A549 (cell line): ENCODE measurements at regions not wholly inside any gene's neighbourhood (a gene's known extent, or its start where the extent isn't known, plus 50 kb on each side); places are given as distances from the start of the nearest gene placed in this dataset.

Experiments
- CEBPB ChIP-seq, 2 experiments: fragments of >200 bp in 1 of 2; sonication (Bioruptor Twin) in 1 of 2; formaldehyde crosslinking in 1 of 2; IDR thresholded peaks; 2 replicates each; pipeline ENCODE4 v1.6.1; 2012 to 2016
- CHD2 ChIP-seq: fragments of 150-350 bp; IDR thresholded peaks from 2 replicates; pipeline ENCODE4 v1.6.1; 2014; ENCODE audit warnings: low read length; ENCODE audit not compliant: partially characterized antibody
- CTCF ChIP-seq: fragments of >200 bp; sonication (Bioruptor Twin); formaldehyde crosslinking; IDR thresholded peaks from 3 replicates; pipeline ENCODE4 v1.5.1; 2016
- EP300 ChIP-seq, 2 experiments: fragments of >200 bp; sonication (Bioruptor Twin); formaldehyde crosslinking; IDR thresholded peaks; 2 replicates in 1 of 2; 3 replicates in 1 of 2; pipeline ENCODE4 v1.6.1; 2016 to 2017
- KDM5A ChIP-seq: fragments of 200-600 bp; sonication (generic); IDR thresholded peaks from 2 replicates; pipeline ENCODE4 v1.6.1; 2016; ENCODE audit warnings: antibody characterized with exemption, mild to moderate bottlenecking
- MAZ ChIP-seq: fragments of 150-350 bp; IDR thresholded peaks from 2 replicates; pipeline ENCODE4 v1.6.1; 2014; ENCODE audit warnings: antibody characterized with exemption, low read depth, low read length, borderline replicate concordance
- MYC ChIP-seq: IDR thresholded peaks from 2 replicates; pipeline ENCODE4 v1.6.1; 2012; ENCODE audit warnings: mild to moderate bottlenecking, inconsistent platforms, low read length, improper control_type of control experiment, borderline replicate concordance
- POLR2A ChIP-seq: IDR thresholded peaks from 2 replicates; pipeline ENCODE4 v1.6.1; 2012; ENCODE audit warnings: mild to moderate bottlenecking, low read length
- RCOR1 ChIP-seq: fragments of 150-350 bp; IDR thresholded peaks from 2 replicates; pipeline ENCODE4 v1.6.1; 2014; ENCODE audit warnings: antibody characterized with exemption, low read length, low read depth
- ZFP36 ChIP-seq: fragments of 450-650 bp; IDR thresholded peaks from 2 replicates; pipeline ENCODE4 v1.6.1; 2014; ENCODE audit warnings: borderline replicate concordance; ENCODE audit not compliant: partially characterized antibody

DNA sequence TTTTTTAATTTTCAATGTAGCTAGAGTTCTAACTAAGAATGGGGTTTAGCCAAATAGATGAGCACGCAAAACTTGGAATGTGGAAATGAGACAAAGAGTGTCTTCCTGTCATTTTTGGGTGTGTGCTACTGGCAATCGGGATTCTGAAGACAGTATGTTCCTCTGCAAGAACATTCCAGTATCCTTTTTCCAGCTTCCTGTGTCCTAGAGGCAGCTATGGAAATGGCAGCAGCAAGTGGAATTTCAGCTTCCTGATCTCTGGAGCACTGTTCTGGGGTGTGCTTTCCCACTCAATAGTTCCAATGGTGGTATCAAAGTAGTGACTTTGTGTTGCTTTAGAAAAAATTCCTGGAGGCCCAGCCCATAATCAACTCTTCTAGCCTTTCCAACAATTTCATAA is 642.9 kb upstream of the KCNMB2 start:
- no peak for TF ChIP-seq CTCF
- no peak for TF ChIP-seq EP300 (IDR thresholded peaks at IDR 0.05)
- TF ChIP-seq POLR2A = no peak
- TF ChIP-seq MYC = no peak
- no peak for TF ChIP-seq MAZ
- TF ChIP-seq RCOR1 = no peak
- no peak for TF ChIP-seq KDM5A
- no peak for TF ChIP-seq CHD2
- TF ChIP-seq CEBPB (IDR thresholded peaks at IDR 0.05) = no peak
- TF ChIP-seq ZFP36 = no peak
